ENCODE measurements at regions not wholly inside any gene's neighbourhood (a gene's known extent, or its start where the extent isn't known, plus 50 kb on each side); places are given as distances from the start of the nearest gene placed in this dataset.
"Not testable (repeated sequence)": the region's sequence is repeated elsewhere in the genome, so short reads cannot be mapped to it uniquely, and the experiment has no call there.

DNA sequence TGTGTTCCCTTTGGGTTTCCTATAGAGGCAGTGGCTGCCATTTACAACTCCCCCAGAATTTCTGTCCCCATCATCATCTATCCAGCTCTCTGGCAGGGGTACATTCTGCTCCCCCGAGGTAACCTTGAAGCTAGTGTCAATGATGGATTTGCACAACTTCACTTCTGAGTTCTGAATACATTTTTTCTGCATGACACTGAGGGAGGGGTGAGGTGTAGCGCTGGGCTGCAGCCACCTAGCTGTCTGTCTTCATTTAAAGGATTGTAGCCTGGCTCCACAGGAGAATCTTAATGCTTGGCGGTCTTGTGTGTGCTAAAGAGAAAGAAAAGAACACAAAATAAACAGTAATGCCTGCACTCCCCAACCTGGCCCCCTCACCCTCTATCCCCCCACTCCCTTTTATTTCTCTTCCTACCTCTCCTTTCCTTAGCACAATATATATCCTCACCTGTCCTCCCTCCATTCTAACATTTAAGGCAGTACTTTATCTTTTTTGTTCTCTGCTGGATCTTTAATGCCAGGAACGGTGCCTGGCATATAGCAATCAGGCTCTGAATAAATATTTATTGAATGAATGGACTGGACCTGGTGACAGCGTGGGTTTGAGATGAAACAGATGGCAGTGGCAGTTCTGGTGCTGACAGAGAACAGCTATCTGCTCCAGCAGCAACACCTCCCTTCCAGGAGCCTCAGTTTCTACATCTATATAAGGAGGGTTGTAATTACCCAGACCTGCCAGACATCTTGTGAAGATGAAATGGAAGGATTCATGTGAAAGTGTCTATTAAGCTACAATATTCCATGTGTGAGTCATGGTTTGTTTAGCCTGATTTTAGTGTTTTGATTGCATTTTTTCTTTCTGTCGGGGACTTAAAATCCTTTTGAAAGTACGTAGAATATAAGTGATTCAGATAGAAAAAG is 163.5 kb upstream of the CDH11 start:
- DNase-seq: no peak

DNA sequence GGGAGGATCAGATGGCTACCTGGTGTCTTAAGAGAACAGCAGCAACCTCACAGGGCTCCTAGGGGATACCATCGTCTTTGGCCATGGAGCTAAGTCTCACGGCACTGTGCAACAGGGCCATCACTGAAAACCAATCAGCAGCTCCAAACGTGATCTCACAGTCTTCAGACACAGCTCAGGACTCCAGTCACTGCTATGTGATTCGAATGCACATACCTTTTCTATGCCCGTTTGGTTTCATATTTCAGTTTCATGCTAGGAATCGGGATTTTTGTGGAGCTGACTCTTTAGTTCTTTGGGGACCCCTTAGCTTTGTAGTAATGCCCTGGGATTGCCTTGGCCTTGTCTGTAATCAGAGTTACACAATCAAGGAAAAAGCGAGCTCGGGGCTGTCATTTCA is 162.8 kb upstream of the CDH11 start:
- no peak for DNase-seq

DNA sequence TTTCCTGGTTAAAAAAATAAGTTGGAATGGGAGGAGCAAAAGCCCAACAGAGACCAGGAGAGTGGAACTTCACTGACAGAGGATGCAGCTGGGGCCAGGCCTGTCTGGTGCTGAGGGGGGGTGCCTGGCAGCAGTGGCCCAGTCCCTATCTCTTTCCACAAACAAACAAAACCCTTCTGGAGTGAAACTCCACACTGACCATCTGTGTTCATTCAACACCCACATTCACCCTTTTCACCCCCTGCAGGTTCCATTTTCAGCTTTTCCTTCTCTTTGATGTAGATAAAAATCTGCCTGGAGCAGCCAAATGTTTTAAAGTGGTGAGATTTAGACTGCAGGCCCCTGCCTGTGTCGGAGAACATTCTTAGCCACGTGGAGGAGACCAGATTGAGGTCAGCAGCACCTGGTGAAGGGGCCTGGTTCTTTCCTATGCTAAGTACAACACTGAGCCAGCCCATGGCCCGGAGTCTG is 161.4 kb upstream of the CDH11 start:
- DNase-seq: no peak

DNA sequence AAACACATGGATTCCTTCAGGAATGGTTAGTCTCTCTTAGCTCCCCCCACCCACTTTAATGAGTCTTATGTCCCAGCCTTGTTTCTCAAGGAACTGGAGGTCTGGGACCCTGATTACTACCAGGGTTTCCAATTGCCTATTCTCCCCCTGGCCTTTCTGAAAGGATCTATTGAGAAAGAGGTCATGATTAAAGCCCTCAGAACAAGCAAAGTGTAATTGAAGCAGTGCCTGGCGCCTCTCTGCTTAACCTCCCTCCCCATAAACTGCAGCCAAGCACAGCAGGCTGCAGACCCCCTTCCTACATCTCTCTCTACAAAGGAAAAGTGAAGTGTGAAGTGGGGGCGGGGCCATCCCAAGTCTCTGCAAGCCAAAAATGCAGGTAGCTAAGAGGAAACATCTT is 159.7 kb upstream of the CDH11 start:
- peak; percentile 30 for DNase-seq

DNA sequence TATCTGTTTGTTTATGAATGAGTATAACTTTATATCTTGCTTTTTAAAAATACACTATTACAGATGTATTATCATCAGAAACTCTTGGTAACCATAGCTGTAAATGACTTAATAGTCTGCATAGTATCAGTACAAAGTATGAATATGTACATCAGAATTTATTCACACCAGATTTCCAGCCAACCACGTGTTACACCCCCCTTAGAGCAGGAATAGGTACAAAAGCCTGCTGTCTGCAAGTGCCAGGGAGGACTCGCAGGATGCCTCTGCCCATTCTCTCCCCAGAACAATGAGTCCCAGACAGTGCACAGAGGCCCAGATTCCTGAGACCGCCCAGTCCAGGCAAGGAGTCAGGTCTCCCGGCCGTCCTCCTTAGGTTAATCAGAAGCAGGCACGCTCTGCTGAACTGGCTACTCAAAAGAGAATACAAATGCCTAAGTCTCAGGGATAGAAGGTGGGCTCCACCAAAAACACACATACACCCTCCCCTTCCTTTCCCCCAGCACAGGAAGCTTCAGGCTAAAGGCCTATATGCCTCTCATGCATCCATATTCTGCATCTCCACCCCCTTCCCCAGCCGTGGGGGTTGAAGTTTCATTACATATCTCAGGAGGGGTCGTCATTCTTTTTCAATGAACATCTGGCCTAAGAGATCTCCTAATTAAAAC is 159.1 kb upstream of the CDH11 start:
- DNase-seq: no peak

DNA sequence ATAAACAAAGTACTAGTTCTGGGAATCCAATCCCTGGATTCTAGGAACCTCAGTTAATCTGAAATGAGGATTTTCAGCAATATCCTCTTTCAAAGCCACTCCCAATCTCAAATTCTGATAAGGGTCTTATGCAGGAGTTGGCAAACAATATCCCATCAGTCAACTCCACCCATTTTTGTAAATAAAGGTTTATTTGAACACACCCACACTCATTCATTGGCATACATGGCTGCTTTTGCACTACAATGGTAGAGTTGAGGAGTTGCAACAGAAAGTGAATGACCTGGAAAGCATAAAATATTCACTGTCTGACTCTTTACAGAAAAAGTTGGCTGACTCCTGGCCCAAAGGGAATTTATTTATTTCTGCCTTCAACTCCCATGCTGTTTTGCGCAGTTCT is 157.7 kb upstream of the CDH11 start:
- DNase-seq: no peak

DNA sequence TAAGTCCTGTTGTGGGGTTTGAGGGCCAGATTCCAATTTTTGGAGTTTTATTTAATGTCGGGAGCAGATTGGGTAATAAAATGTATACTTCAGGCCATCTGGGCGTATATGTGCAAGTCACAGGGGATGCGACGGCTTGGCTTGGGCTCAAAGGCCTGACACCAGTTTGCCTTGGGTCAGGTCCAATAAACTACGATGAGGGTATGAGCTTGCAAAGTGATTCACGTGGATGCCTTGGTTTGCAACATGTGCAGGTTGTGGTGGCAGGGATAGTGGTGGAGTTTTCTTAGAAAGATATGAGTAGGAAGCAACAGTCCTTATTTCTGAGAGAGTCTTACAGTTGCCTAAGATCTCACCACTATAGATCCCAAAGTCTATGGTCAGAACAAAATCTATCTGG is 157.0 kb upstream of the CDH11 start:
- no peak for DNase-seq

DNA sequence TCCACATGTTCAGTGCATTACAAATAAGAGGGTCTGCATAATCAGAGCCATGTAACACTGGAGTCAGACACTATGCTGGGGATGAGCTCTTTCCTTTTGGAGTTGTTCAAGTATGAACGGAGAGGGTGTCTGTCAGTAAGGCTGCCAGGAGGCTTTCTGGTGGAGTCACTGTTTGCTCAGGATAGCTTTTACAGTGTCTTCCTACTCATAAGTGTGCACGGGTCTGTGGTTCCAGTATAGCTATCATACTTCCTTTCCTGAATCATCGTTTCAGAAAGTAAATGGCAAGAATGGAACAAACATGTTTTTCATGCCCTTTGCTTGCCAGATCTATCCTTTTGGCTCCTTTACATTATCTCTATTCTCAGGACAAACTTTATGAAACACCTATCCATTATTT is 152.7 kb upstream of the CDH11 start:
- DNase-seq: no peak

DNA sequence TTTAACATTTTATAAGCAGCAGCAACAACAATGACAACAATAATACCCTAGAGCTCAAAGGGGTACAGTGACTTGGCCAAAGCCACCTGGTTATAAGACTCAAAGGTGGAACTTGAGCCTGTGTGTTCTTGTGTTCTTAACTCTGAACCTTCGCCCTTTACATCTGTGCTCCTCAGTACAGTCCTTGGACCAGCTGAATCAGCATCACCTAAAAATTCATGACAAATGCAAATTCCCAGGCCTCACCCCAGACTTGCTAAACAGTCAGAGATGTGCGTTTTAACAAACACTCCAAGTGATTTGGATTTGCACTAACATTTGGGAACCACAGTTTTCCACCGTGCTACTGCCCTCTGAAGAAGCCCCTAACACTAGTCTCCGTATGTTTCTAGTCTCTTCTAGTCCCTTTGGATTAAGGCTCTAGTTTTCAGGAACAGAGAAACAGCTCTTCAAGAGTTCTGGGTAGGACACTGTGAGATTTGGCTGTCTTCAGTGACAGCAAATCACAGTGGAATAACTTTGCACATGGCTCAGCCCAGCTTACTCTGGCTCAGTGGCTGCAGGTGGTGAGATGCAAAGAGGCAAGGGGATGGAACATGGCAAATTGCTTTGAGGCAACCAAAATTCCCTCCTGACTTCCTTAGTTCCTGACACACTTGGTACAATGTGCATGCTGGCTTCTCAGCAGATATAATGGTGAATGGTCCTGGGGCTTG is 151.0 kb upstream of the CDH11 start:
- DNase-seq: no peak

DNA sequence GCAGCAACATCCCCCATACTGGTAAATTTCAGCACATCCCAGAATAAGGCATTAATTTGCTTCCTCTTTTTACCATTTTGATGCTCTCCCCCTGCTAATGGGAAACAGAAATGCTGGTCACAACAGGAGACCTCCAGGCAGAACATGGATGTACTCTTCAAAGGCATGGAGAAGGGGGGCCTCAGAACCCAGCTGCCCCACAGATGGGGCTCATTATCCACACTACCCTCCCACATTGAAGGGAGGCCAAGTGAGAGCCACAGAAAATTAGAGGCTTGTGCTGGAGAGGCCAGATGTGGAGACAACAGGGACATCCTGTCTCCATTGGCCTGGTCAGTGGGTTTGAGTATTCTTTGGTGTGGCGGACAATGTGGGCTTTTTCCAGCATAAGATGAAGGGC is 150.1 kb upstream of the CDH11 start:
- DNase-seq: no peak

DNA sequence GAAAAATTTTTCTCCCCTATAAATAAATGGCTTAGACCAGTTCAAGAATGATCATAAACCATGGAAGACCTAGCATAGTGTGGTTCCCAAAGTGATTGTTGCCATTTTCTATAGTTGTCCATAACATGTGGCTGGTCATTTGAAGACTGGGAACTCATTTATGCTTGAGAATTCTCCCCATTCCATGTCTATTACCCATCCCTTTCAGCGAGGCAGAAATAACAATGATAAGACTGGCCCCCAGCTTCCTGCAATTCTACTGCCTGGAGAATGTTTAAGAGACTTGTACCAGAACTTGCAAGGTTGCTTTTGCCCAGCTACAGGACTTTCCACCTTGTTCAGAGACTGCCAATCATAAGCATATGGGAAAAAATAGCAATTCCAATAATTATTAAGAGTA is 146.5 kb upstream of the CDH11 start:
- DNase-seq: no peak

DNA sequence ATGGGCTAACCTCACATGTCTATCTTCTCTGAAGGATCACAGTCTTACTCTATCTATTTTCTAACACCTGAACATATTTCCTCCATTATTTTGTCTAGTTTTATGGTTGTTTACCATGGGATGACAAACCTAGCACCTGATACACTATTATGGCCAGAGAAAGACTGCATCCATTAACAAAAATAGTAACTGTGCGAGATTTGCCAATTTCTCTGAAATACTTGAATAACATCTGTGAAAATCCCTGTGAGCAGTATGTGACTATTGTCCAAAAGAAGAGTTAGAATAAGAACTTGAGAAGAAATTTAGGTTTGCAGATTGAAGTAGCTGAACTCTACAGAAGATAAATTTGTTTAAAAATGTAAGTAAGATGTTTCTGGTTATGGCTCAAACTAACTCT is 142.0 kb upstream of the CDH11 start:
- no peak for DNase-seq

DNA sequence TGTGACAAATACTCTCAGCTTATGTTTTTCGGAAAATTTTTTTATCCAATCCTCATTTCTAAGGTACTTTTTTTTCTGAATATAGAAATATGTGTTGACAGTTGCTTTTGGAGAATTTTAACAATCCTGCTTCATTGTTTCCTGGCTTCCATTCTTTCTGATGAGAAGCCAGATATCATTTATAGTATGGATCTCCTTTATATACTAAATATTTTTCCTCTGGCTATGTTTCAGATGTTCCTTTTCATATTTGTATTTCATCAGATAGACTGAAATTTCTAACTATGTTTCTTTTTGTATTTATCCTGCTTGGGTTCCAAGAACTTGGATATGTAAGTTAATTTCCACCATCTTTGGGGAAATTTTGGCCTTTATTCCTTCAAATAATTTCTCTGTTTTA is 138.9 kb upstream of the CDH11 start:
- DNase-seq: no peak

DNA sequence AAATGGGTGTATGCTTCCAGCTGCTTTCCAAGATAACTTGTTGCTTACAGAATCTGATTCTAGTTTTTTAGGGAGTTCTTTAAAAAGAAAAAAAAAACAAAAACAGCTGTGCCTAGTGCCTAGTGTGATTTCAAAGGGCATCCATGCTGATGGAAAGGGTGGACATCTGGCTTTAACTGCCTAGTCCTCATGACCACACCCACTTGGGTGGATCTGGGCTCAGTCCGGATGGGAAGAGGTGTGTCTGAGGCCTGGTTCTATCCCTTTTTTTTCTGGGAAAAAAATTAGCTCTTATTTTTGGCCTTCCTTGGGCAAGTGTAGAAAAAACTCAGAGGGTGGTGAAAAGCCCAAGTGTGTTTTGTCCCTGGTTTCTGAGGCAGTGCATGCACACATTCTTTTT is 132.3 kb upstream of the CDH11 start:
- no peak for DNase-seq

DNA sequence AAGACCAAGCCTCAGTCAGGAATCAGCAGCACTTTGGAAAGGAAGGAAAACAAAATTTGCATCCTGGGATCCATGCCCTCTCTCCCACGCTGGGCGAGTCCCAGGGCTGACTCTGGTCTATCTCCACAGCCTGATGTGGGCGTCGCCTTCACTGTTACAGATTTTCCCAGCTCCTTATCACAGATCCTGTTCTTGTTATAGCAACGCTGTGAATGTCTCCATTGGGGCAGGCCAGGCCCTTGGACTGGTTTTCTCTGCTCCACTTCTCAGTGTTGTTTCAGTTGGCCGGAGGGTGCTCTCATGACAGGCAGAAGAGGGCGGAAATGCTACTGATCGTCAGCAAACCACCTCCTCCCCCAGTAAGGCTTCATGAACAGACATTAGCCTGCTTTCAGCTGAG is 127.9 kb upstream of the CDH11 start:
- DNase-seq: no peak

DNA sequence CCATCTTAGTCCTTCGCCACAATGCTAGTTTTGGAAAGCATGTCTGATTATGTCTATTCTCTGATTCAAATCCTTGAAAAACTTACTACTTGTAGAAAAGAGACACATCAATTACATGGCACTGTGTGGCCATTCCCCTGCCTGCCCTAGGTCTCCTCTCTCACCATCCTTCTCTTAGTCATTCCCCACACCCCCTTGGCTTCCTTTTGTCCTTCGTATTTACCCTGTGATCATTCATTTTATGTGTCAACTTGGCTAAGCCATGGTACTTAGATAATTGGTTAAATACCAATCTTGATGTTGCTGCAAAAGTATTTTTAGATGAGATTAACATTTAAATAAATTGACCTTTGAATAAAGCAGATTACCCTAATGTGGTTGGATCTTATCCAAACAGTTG is 122.9 kb upstream of the CDH11 start:
- no peak for DNase-seq

DNA sequence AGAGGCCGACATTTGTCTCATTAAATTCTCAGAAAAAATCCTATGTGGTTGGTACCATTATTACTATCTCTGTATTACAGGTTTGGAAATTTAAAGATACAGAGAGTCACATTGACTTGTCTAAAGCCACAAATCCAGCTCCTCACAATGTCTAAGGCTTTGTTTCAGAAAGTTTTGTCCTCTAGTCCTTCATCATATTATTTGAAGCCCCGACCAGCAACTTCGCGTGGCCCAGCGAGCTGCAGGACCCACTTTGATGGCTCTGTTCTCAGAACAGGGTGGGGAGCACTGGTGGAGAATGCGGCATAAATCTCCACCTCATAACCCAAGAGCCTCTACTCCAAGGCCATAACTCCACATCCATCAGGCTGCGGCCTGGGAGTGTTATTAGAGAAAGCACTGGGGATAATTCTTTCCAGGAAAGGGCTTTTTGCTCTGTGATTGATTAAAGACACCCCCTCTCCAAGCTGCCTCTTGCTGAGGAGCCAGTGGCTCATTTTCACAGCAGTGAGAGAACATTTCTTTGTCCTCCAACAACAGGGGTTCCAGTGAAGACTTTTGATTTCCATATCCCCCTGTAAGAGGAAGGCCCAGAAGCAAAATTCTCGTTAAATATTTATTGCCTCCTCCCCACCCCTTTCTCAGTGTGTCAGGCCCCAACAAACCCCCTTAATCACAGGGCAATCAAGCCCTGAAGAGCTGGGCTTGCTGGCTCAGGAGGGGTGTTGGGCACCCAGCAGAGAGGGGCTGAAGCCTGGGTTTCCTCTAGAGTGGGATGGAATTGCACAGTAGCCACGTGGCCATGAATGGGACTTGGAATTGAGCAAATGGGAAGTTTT is 113.7 kb upstream of the CDH11 start:
- no peak for DNase-seq

DNA sequence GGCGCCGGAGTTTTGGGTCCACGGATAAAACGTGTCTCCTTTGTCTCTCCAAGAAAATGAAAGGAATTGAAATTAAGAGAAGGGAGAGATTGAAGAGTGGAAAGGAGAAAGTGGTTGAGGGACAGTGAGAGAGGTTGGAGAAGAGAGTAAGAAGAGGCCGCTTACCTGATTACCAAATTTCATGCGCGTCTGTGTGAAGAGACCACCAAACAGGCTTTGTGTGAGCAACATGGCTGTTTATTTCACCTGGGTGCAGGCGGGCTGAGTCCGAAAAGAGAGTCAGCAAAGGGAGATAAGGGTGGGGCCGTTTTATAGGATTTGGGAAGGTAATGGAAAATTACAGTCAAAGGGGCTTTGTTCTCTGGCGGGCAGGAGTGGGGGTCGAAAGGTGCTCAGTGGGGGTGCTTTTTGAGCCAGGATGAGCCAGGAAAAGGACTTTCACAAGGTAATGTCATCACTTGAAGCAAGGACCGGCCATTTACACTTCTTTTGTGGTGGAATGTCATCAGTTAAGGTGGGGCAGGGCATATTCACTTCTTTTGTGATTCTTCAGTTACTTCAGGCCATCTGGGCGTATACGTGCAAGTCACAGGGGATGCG is 113.0 kb upstream of the CDH11 start:
- not testable (repeated sequence) for DNase-seq

DNA sequence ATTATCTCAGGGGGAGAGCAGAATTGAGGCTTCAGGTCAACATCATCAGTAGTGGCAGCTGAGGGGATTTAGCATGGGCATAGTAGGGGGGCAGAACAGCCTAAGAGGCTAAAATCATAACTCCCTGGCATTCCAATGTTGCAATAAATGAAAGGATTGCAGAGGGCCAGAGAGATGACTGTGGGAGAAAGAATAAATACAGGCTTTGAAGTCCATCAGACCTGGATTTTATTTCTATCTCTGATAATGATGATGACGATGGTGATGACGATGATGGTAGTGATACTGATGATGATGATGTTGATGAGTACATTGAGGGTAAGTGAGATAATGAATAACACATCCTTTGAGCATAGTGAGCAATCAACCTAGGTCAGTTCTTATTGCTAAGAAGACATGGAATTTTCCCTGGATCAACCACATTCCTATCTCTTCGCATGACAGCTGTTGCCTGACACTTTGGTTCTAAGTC is 107.4 kb upstream of the CDH11 start:
- no peak for DNase-seq

DNA sequence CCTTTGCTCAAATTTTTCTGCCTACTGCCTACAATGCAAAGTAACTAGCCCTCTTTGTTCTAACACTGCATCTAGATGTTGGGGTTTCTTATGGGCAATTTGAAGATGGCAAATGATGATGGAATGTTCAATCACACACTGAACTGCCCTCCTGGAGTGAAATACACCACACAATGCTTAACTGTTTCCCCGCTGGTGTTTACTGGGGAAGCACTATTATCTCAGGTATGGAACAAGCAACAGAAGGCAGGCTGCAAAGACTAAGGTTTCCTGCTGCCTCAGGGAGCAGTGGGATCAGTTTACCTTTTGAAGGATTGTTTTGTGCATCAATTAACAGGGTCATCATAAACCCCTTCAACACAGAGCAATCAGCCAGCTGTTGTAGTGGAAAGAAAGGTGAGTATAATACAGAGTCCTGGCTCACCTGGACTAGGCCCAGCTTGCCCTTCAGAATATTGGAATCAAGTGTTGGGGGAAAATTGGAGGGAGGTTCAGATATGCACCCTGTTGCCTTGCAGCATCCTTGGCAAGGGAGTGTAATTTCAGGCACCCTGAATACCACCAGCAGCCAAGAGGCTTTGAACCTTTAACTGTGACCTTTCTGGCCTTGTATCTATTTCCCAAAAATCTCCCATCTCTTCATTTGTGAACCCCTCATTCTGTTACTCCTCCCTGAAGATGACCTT is 105.4 kb upstream of the CDH11 start:
- no peak for DNase-seq

DNA sequence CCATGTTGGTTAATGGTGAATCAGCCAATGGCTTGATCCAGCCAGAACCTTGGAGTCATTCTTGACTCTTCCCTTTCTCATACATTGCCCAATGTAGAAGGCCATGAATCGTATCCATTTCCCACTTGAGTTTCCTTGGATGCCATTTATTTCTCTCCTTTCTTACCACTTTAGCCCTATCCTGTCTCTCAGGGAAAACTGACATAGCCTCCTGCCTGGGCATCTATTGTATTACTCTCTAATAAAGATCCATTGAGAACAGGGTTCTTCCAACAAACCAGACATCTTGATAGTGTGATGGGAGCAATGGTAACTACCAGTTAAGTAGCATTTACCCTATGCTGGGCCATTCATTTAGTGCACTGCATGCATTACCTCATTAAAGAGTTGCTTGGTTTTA is 104.2 kb upstream of the CDH11 start:
- DNase-seq: no peak

DNA sequence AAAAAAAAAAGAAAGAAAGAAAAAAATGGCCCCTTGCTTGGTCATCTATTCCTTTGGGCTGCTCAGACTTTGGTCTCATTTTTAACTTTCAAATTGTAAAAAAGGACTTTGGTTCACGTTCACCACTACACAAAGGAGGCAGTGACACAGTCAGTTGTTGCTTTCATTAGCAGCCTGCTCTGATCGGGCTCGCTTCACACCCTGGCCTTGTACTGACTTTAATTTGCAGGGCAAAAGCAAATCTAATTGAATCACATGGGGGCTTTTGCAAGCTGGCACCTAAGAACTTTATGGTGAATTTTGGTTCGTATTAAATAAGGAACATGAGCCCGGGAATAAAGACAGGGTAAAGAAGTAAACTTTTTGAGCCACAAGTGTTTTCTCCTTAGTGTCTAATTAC is 103.6 kb upstream of the CDH11 start:
- DNase-seq: no peak

Data from retina (tissue), 1 donor.